GM12878 (cell line): ENCODE measurements at regions not wholly inside any gene's neighbourhood (a gene's known extent, or its start where the extent isn't known, plus 50 kb on each side); places are given as distances from the start of the nearest gene placed in this dataset.

Experiments used
- ATAC-seq: fragments of 200-7000 bp; cut with Tn5 transposase; 3 replicates; pipeline ENCODE4 v1.9.1; 2020; ENCODE audit warnings: mild to moderate bottlenecking, moderate library complexity
- BruUV-seq: library from RNA; stranded (reverse); fragments of 400-500 nt; replicated peaks from 2 replicates; lab custom pipeline; 2021; lab: Mats Ljungman, UMichigan
- CTCF ChIA-PET: fragments of 300-600 bp; sonication (Branson Sonifier 250); formaldehyde crosslinking; extraction: SDS; loops from one replicate; lab custom pipeline; 2021; ENCODE audit warnings: inconsistent platforms; lab: Yijun Ruan, JAX
- POLR2A ChIA-PET: fragments of 350-600 bp; formaldehyde crosslinking; extraction: SDS; loops from one replicate; lab custom pipeline; 2021; ENCODE audit warnings: inconsistent platforms; lab: Charles Lee
- RAD21 ChIA-PET: fragments of 300-600 bp; sonication (Branson Sonifier 250); formaldehyde crosslinking; loops from one replicate; lab custom pipeline; 2023; ENCODE audit warnings: antibody characterized with exemption; ENCODE audit not compliant: unreplicated experiment; lab: Charles Lee
- SMC1A ChIA-PET: fragments of 300-600 bp; sonication (Branson Sonifier 250); formaldehyde crosslinking; loops from one replicate; lab custom pipeline; 2023; ENCODE audit not compliant: unreplicated experiment, uncharacterized antibody; lab: Charles Lee
- DNase-seq: peaks from one replicate; pipeline ENCODE4 v3.0.0-alpha.2; 2011; ENCODE audit warnings: low read depth, low spot score
- FAIRE-seq: peaks from 3 replicates; lab custom pipeline; 2011; peaks lifted over from hg19 to GRCh38; lab: Jason Lieb, UNC
- H2AFZ ChIP-seq: 2 replicates; pipeline ENCODE4 v1.6.0; 2011; ENCODE audit warnings: low read depth, low read length, control low read depth; ENCODE audit not compliant: control insufficient read depth
- H3K27ac ChIP-seq: 2 replicates; pipeline ENCODE4 v1.5.1; 2011; ENCODE audit warnings: control low read depth; ENCODE audit not compliant: control insufficient read depth, insufficient read depth
- H3K27me3 ChIP-seq, 2 experiments: replicated peaks in 1 of 2; 2 replicates each; pipeline versions ENCODE4 v1.6.0 to v1.6.1; 2011; ENCODE audit warnings: low read length in 1 of 2; ENCODE audit not compliant: control insufficient read depth in 2 of 2, insufficient read depth in 2 of 2
- H3K36me3 ChIP-seq, 2 experiments: 2 replicates each; pipeline ENCODE4 v1.5.1; 2011; ENCODE audit warnings: low read length in 1 of 2; ENCODE audit not compliant: control insufficient read depth in 2 of 2, insufficient read depth in 2 of 2
- H3K4me1 ChIP-seq: 2 replicates; pipeline ENCODE4 v1.6.1; 2011; ENCODE audit warnings: mild to moderate bottlenecking, low read length, moderate library complexity, mixed read lengths; ENCODE audit not compliant: control insufficient read depth, insufficient read depth
- H3K4me2 ChIP-seq: 2 replicates; pipeline ENCODE4 v1.6.0; 2011; ENCODE audit warnings: control low read depth; ENCODE audit not compliant: control insufficient read depth, insufficient read depth
- H3K4me3 ChIP-seq: fragments of 200-600 bp; sonication (generic); 2 replicates; pipeline ENCODE4 v1.5.1; 2016
- H3K79me2 ChIP-seq: 2 replicates; pipeline ENCODE4 v1.6.0; 2011; ENCODE audit warnings: low read length; ENCODE audit not compliant: control insufficient read depth, insufficient read depth
- H3K9ac ChIP-seq: 2 replicates; pipeline ENCODE4 v1.8.0; 2011; ENCODE audit warnings: low read length, control low read depth, mixed read lengths; ENCODE audit not compliant: control insufficient read depth, insufficient read depth
- H3K9me3 ChIP-seq: replicated peaks from 3 replicates; pipeline ENCODE4 v1.5.1; 2011; ENCODE audit warnings: mild to moderate bottlenecking, low read length; ENCODE audit not compliant: control insufficient read depth, insufficient read depth
- H4K20me1 ChIP-seq: 2 replicates; pipeline ENCODE4 v1.6.0; 2011; ENCODE audit not compliant: control insufficient read depth, insufficient read depth
- CREM ChIP-seq: IDR thresholded peaks from 2 replicates; pipeline ENCODE4 v1.6.1; 2014; ENCODE audit warnings: antibody characterized with exemption, low read depth
- JUNB ChIP-seq: IDR thresholded peaks from 2 replicates; pipeline ENCODE4 v1.6.1; 2016; ENCODE audit warnings: antibody characterized with exemption, mild to moderate bottlenecking
- SMC3 ChIP-seq: IDR thresholded peaks from 2 replicates; pipeline ENCODE4 v1.6.1; 2011; ENCODE audit warnings: low read length, improper control_type of control experiment, borderline replicate concordance
- SRF ChIP-seq, 2 experiments: IDR thresholded peaks; 2 replicates each; pipeline ENCODE4 v1.6.1; 2011; ENCODE audit warnings: low read depth in 2 of 2, low read length in 2 of 2, mild to moderate bottlenecking in 1 of 2, moderate library complexity in 1 of 2
- ZNF207 ChIP-seq: fragments of 450-650 bp; IDR thresholded peaks from 2 replicates; pipeline ENCODE4 v1.6.1; 2014; ENCODE audit warnings: antibody characterized with exemption, mild to moderate bottlenecking, borderline replicate concordance
- WGBS: methylation state at CpG from one replicate; pipeline ENCODE4 v1.1.6; 2016; ENCODE audit warnings: low lambda C conversion rate; ENCODE audit not compliant: insufficient replicate concordance, insufficient coverage; ENCODE audit errors: missing lambda C conversion rate; 5-methylcytosine and 5-hydroxymethylcytosine counted together
- in situ Hi-C: fragments of 300-500 bp; cut with MboI; formaldehyde crosslinking; loops from 9 replicates; pipeline ENCODE4 v1.14.3; 2018; ENCODE audit warnings: mixed read lengths
- intact Hi-C: fragments of 100-400 bp; cut with micrococcal nuclease; formaldehyde crosslinking; loops from one replicate; pipeline ENCODE4 v1.14.2; 2022; ENCODE audit not compliant: unreplicated experiment
- TF ChIP-seq, protein P1 (sequence below): IDR thresholded peaks from 2 replicates; pipeline ENCODE4 v1.6.1; 2012; ENCODE audit warnings: low read depth, low read length, improper control_type of control experiment
- TF ChIP-seq, protein P2 (sequence below): IDR thresholded peaks from 2 replicates; pipeline ENCODE4 v1.6.1; 2012; ENCODE audit warnings: low read depth, low read length, improper control_type of control experiment

DNA sequence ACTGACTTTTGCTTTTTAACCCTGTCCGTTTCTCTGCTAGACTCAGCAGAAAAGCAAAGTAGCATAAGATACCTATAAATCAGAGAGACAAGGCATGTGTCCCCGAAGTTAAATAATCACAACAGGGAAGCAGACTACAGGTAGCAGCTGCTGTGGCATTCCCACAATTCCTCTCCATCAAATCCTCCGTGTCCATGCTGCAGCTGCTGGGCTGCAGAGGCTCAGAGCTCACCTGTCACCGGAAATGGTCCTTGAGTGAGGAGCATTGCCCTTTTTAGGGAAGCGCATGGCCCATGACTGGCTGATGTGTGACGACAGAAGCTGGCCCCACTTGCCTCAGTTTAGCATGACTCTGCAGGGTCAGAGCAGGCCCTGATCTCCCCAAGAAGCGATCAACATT is 125.0 kb downstream of the MSX2 start:
- H3K36me3 ChIP-seq = no peaks in the 10 kb centered on the region
- RAD21 ChIA-PET = no interaction called here
- H3K9ac ChIP-seq = no peak overlapping the region
- SMC1A ChIA-PET = no interaction called here
- ATAC-seq = no peak
- TF ChIP-seq, protein P1, sequence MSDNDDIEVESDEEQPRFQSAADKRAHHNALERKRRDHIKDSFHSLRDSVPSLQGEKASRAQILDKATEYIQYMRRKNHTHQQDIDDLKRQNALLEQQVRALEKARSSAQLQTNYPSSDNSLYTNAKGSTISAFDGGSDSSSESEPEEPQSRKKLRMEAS = no peak
- TF ChIP-seq JUNB (no peak), SMC3 (no peak), SRF (IDR thresholded peaks at IDR 0.05; ENCODE audit: low read depth in 2 of 2, low read length in 2 of 2) (0 out of 4 replicates have a peak, but pooled peaks of 1 of the 2 experiments have one; percentile 28), CREM (no peak)
- TF ChIP-seq, all 136 proteins: peak for 1
- WGBS = 27% methylated on average over 7 of the region's 7 CpGs
- no TSS peak for BruUV-seq
- POLR2A ChIA-PET = no interaction called here
- CTCF ChIA-PET = no interaction called here
- in situ Hi-C loops (no loop called here), intact Hi-C loops (no loop called here)
- Histone ChIP-seq H3K27ac (no peak overlapping the region), H3K9me3 (no peaks in the 10 kb centered on the region), H2AFZ (no peak overlapping the region), H3K79me2 (no peaks in the 10 kb centered on the region), H4K20me1 (no peaks in the 10 kb centered on the region), H3K4me1 (no peaks in the 10 kb centered on the region), H3K27me3 (no peaks in the 10 kb centered on the region; a peak in 2 of 4 replicates), H3K4me3 (no peak overlapping the region), H3K4me2 (no peak overlapping the region)
- DNase-seq = no peak
- FAIRE-seq = no peak

DNA sequence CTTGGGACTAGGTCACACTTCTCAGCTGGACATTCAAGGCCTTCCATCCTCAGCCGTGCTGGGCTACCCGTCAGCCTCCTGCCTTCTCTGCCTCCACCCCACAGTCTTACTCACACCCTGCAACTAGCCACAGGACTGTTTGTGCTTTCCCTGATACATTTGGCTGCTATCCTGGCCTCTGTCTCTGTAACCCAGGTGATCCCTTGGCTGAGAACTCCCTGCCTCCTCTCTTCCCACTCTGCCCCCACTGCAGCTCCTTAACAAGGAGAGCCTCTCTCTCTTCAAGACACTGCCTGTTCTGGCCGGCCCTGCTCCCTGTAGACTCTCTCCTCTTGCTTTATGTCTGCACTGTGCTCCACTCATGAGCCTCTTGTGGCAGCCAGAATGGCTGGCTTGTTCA is 120.6 kb downstream of the MSX2 start:
- no TSS peak for BruUV-seq

More for the DNA sequence above, 120.6 kb downstream of the MSX2 start:
- H3K4me2 ChIP-seq = no peak overlapping the region
- ChIA-PET RAD21 (no interaction called here), POLR2A (no interaction called here), CTCF (no interaction called here), SMC1A (no interaction called here)
- H3K27ac ChIP-seq = no peak overlapping the region
- H3K4me3 ChIP-seq = no peak overlapping the region
- H4K20me1 ChIP-seq = no peaks in the 10 kb centered on the region
- 61% methylated on average over 3 of the region's 3 CpGs for WGBS
- intact Hi-C loops = no loop called here
- H3K9ac ChIP-seq = no peak overlapping the region
- H3K36me3 ChIP-seq = no peaks in the 10 kb centered on the region
- no peak for DNase-seq
- H2AFZ ChIP-seq = no peak overlapping the region
- no peaks in the 10 kb centered on the region for H3K9me3 ChIP-seq
- no peaks in the 10 kb centered on the region for H3K79me2 ChIP-seq
- TF ChIP-seq ZNF207 = no peak
- TF ChIP-seq, protein P2, sequence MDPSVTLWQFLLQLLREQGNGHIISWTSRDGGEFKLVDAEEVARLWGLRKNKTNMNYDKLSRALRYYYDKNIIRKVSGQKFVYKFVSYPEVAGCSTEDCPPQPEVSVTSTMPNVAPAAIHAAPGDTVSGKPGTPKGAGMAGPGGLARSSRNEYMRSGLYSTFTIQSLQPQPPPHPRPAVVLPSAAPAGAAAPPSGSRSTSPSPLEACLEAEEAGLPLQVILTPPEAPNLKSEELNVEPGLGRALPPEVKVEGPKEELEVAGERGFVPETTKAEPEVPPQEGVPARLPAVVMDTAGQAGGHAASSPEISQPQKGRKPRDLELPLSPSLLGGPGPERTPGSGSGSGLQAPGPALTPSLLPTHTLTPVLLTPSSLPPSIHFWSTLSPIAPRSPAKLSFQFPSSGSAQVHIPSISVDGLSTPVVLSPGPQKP = no peak
- in situ Hi-C loops = no loop called here
- H3K4me1 ChIP-seq = no peaks in the 10 kb centered on the region
- ATAC-seq = no peak
- H3K27me3 ChIP-seq = no peaks in the 10 kb centered on the region; a peak in 2 of 4 replicates
- no peak for FAIRE-seq
